ENCODE measurements at regions not wholly inside any gene's neighbourhood (a gene's known extent, or its start where the extent isn't known, plus 50 kb on each side); places are given as distances from the start of the nearest gene placed in this dataset.

DNA sequence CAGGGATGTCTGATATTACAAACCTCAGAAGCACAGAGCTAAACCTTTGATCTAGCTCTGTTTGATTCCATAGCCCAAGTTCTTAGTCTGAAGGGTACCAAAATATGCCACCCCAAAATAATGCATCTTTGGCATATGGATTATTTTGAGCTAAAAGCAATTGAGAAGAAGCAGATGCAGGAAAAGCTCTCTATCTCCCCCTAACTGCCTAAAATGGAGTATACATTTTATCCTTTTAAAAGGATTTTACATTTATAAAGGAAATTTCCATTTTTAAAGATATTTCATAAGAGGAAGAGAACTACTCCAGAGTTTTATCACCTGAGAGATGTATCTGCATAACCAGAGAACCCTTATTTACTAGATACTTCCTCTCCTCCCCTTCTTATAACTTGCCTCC lies 158.7 kb downstream of the ZNF674 start:
- no peak overlapping the region for H3K4me3 Mint-ChIP-seq

DNA sequence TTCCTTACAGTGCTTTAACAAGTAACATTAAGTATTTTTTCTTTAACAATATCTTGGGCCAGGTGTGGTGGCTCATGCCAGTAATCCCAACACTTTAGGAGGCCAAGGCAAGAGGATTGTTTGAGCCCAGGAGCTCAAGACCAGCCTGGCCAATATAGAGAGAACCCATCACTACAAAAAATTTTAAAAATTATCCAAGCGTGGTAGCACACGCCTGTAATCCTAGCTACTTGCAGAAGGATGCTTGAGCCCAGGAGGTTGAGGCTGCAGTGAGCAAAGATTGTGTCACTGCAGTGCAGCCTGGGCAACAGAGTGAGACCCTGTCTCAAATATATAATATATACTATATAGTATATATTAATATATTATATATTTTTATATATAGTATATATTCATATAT lies 162.2 kb downstream of the ZNF674 start:
- H3K36me3 Mint-ChIP-seq (ENCODE audit: low read depth): no peaks in the 10 kb centered on the region
- no peak for DNase-seq
- ChIA-PET POLR2A (no interaction called here), CTCF (no interaction called here)
- H3K9me3 Mint-ChIP-seq: no peaks in the 10 kb centered on the region
- H3K4me1 Mint-ChIP-seq: no peaks in the 10 kb centered on the region
- no peak overlapping the region for H3K27ac Mint-ChIP-seq
- no peak overlapping the region for H3K4me3 Mint-ChIP-seq
- peaks cover 4% of the 10 kb centered on the region for H3K27me3 Mint-ChIP-seq

More for the DNA sequence above, 158.7 kb downstream of the ZNF674 start:
- Mint-ChIP-seq H3K27me3 (no peaks in the 10 kb centered on the region), H3K9me3 (peaks cover 10% of the 10 kb centered on the region), H3K27ac (no peak overlapping the region), H3K36me3 (ENCODE audit: low read depth) (no peaks in the 10 kb centered on the region), H3K4me1 (no peaks in the 10 kb centered on the region)
- CTCF ChIA-PET: interaction anchor here (0.5 to 1.0 kb wide), 2 partner anchors 9 to 1131 kb away, joined by 4 read pairs; no protein-coding TSS in a partner anchor
- DNase-seq: no peak
- POLR2A ChIA-PET: no interaction called here

DNA sequence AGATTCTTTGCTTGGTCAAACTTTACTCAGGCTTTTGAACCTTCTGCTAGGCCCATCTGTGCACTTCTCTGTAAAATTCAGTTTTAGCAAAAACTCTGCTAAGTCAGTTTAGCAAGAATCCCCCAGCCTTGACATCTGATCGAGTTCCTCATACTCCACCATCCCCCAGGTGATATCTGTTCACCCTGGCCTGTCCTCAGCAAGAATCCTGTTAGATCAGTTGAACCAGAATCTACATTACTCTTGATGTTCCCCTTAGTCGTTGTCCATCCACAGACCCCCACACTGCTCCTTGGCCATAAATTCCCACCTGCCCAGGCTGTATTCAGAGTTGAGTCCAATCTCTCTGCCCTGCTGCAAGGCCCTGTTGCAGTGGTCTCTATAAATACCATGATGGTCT lies 162.6 kb downstream of the ZNF674 start:
- Mint-ChIP-seq H3K9me3 (no peaks in the 10 kb centered on the region), H3K36me3 (ENCODE audit: low read depth) (no peaks in the 10 kb centered on the region), H3K27me3 (peaks cover 4% of the 10 kb centered on the region), H3K27ac (no peak overlapping the region), H3K4me3 (no peak overlapping the region), H3K4me1 (no peaks in the 10 kb centered on the region)
- no peak for DNase-seq
- ChIA-PET CTCF (no interaction called here), POLR2A (no interaction called here)

DNA sequence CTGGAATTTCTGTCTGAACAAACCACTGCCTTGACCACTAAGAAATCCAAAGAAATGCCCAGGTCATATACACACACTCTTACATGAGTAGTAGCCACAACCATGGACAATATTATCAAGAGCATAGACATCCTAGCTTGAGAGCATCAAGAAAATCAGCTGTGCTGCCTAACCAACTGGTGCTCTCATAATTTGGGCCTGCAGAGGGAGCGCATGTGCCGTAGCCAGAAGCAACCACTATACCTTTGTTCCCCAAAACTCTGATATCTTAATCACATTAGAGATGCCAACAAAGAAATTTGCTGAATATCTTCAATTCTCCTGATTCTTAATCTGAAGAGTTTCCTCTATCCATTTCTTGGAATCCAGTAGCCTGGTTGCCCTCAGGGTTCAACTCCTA lies 163.6 kb downstream of the ZNF674 start:
- peaks cover 4% of the 10 kb centered on the region for H3K27me3 Mint-ChIP-seq
- H3K27ac Mint-ChIP-seq: no peak overlapping the region
- H3K4me3 Mint-ChIP-seq: no peak overlapping the region
- ChIA-PET CTCF (no interaction called here), POLR2A (no interaction called here)
- no peaks in the 10 kb centered on the region for H3K36me3 Mint-ChIP-seq (ENCODE audit: low read depth)
- H3K9me3 Mint-ChIP-seq: no peaks in the 10 kb centered on the region
- H3K4me1 Mint-ChIP-seq: no peaks in the 10 kb centered on the region
- peak; percentile 37 for DNase-seq

DNA sequence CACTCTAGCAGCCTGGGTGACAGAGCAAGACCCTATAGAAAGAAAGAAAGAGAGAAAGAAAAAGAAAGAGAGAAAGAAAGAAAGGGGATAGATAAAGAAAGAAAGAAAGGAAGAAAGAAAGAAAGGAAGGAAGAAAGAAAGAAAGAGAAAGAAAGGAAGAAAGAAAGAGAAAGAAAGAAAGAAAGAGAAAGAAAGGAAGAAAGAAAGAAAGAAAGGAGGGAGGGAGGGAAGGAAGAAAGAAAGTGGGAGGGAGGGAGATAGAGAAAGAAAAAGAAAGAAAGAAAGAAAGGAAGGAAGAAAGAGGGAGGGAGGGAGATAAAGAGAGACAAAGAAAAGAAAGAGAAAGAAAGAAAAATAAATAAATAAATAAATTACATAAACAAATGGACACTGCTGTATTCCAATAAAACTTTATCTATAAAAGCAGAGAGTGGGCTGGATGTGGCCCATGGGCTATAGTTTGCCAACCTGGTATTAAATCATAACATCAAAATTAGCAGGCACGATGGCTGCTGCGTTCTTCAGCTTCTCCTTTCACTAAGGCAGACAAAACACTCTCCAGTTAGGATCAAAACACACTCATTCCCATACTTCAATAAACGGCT lies 165.0 kb downstream of the ZNF674 start:
- Mint-ChIP-seq H3K4me1 (no peaks in the 10 kb centered on the region), H3K27ac (no peak overlapping the region), H3K27me3 (peaks cover 4% of the 10 kb centered on the region), H3K4me3 (no peak overlapping the region), H3K36me3 (ENCODE audit: low read depth) (no peaks in the 10 kb centered on the region), H3K9me3 (no peaks in the 10 kb centered on the region)
- ChIA-PET CTCF (no interaction called here), POLR2A (no interaction called here)
- DNase-seq: no peak

DNA sequence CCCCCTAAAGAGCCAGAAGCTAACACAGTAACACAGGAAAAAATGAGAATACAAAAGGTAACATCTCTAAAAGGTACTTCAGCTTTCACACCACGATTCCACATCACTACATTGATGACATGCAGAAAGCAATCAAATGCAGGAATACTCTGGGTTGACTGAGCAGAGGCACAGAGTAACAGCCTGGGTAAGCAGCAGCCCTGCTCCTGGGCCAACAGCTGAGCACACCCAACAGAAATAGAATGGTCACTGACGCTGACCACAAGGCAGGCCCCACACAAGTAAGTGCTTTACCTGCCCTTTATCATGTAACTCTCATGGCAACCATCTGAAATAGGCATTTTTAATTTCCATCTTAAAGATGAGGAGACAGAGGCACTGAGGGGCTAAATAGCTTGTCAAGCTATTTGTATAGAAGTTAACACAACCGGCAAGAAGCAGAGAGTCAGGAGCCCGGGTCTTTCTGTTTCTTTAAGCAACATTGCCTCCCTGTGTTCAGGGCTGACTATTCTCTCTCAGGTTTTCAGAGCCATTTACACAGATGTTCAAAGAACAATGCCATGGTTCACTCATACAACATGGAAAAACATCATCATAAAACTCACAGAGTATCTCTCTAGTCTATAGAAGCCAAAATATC lies 168.9 kb downstream of the ZNF674 start:
- DNase-seq: peak; percentile 19
- POLR2A ChIA-PET: interaction anchor here (0.6 to 0.8 kb wide), 2 partner anchors 197 to 618 kb away, joined by 3 read pairs; no protein-coding TSS in a partner anchor
- H3K4me1 Mint-ChIP-seq: no peaks in the 10 kb centered on the region
- H3K4me3 Mint-ChIP-seq: no peak overlapping the region
- CTCF ChIA-PET: interaction anchor here (0.6 to 1.5 kb wide), 2 partner anchors 561 to 1054 kb away, joined by 3 to 4 read pairs; no protein-coding TSS in a partner anchor
- H3K36me3 Mint-ChIP-seq (ENCODE audit: low read depth): no peaks in the 10 kb centered on the region
- H3K27me3 Mint-ChIP-seq: peaks cover 4% of the 10 kb centered on the region
- H3K9me3 Mint-ChIP-seq: no peaks in the 10 kb centered on the region
- no peak overlapping the region for H3K27ac Mint-ChIP-seq

DNA sequence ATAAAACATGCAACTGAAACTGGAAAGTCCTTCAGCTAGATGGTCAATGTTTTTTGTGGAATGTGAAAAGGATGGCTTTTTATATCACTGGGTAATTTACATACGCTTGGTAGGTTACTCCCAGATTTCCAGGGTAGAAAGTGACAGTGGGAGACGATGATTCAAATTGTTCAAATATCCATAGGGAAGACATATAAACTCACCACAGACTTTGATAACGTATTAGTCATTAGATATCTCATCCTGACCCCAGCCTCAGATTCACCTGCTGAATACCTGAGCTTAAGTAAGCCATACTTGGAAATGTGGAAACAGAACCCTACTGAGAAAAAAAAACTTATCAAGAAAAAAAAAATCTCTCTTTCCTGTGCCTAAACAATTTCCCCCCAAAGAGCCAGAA lies 169.4 kb downstream of the ZNF674 start:
- DNase-seq: no peak
- Mint-ChIP-seq H3K27me3 (peaks cover 2% of the 10 kb centered on the region), H3K4me1 (no peaks in the 10 kb centered on the region), H3K9me3 (no peaks in the 10 kb centered on the region), H3K36me3 (ENCODE audit: low read depth) (no peaks in the 10 kb centered on the region), H3K27ac (no peak overlapping the region), H3K4me3 (no peak overlapping the region)
- ChIA-PET CTCF (interaction anchor here (0.6 to 1.5 kb wide), 3 partner anchors 13 to 1053 kb away, joined by 3 to 4 read pairs (median 3); no protein-coding TSS in a partner anchor), POLR2A (interaction anchor here (0.6 kb wide), 1 partner anchor 196 kb away, joined by 3 read pairs; no protein-coding TSS in a partner anchor)

DNA sequence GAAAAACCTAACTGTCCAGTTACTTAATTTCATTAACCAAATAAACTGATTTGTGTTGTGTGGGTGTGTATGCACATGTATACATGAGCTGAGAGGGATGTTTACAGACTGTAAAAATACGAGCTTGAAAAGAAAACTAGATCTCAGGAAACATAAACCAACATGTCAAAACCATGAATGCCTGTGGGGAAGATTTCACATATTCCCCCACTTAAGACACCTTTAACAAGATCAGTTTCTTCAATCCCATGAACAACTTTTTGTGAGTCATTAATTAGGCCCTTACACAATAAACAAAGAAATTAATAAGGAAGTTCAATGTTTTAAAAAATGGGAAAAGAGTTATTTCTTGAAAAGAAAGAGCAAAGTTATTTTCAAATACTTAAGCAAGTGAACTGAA lies 170.8 kb downstream of the ZNF674 start:
- H3K36me3 Mint-ChIP-seq (ENCODE audit: low read depth): no peaks in the 10 kb centered on the region
- H3K9me3 Mint-ChIP-seq: no peaks in the 10 kb centered on the region
- H3K27me3 Mint-ChIP-seq: peaks cover 2% of the 10 kb centered on the region
- DNase-seq: no peak
- no peak overlapping the region for H3K27ac Mint-ChIP-seq
- POLR2A ChIA-PET: no interaction called here
- H3K4me3 Mint-ChIP-seq: no peak overlapping the region
- no peaks in the 10 kb centered on the region for H3K4me1 Mint-ChIP-seq
- CTCF ChIA-PET: no interaction called here

DNA sequence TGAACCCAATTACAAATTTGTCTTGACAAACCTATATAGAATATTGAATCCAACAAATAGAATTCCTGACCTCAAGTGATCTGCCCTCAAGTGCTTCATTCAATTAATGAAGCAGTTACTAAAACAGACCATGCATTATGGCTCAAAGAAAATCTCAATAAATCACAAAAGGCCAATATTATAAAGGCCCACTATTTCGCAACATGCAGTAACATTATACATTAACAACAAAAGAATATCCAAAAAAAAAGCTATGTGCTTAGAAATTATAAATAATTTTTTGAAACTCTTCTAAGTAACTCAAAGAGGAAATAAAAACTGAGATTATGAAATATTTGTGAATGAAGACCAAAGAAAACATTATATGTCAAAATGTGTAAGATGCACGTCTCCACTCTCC lies 177.7 kb downstream of the ZNF674 start:
- POLR2A ChIA-PET: no interaction called here
- CTCF ChIA-PET: no interaction called here
- no peaks in the 10 kb centered on the region for H3K36me3 Mint-ChIP-seq (ENCODE audit: low read depth)

DNA sequence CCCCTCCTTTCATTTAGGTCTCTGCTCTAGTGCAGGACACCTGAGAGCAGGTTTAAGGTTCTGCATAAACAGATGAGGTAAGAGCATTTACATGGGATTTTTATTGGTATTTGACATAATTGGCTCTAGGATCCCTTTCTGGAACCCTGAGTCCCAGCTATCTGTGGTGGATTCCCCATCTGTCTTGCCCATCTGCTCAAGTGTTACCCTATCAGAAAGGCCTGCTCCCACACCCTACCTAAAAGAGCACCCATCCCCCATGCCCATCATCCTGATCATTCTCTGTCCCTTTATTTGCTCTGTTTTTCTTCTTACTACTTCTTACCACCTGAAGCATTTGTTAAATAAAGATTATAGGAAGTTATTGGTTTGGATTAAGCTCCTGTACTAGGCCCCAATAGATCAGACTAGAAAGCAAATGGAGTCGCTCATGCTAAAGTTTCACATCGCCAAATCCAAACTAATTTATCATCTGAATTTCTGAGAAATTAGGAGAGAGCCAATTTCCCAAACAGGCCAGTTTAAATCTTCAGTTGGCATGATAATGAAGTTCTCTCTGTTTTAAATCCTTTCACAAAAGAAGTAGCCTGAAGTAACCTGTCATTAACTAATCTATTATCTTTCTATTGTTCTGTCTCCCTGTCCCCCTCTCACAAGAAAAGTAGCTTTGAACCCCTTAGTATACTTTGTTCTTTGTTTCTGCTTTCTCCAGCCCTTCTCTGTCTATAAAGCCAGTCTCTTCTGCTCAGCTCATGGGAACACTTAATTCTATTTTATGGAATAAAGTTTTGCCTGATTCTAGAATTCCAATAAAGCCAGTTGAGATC lies 178.6 kb downstream of the ZNF674 start:
- Mint-ChIP-seq H3K27me3 (no peaks in the 10 kb centered on the region), H3K9me3 (no peaks in the 10 kb centered on the region), H3K27ac (no peak overlapping the region), H3K4me3 (no peak overlapping the region), H3K4me1 (no peaks in the 10 kb centered on the region), H3K36me3 (ENCODE audit: low read depth) (no peaks in the 10 kb centered on the region)
- DNase-seq: no peak
- CTCF ChIA-PET: no interaction called here
- POLR2A ChIA-PET: no interaction called here

More for the DNA sequence above, 177.7 kb downstream of the ZNF674 start:
- H3K4me3 Mint-ChIP-seq: no peak overlapping the region
- no peak overlapping the region for H3K27ac Mint-ChIP-seq
- no peak for DNase-seq
- no peaks in the 10 kb centered on the region for H3K4me1 Mint-ChIP-seq
- H3K9me3 Mint-ChIP-seq: no peaks in the 10 kb centered on the region
- no peaks in the 10 kb centered on the region for H3K27me3 Mint-ChIP-seq

DNA sequence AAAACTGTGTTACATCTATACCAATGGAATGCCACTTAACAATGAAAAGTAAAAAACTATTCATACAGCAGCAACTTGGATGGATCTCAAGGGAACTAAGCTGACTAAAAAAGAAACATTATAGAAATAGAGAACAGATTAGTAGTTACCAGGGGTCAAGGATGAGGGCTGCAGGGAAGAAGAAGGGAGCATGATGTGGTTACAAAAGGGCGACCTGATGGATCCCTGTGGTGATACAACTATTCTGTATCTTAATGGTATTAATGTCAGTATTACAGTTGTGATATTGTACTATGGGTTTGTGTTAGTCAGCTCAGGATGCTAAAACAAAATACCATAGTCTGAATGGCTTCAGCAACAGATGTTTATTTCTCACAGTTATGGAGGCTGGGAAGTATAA lies 190.7 kb downstream of the ZNF674 start:
- ChIA-PET POLR2A (no interaction called here), CTCF (no interaction called here)
- Mint-ChIP-seq H3K4me3 (no peak overlapping the region), H3K9me3 (peaks cover 8% of the 10 kb centered on the region), H3K4me1 (no peaks in the 10 kb centered on the region), H3K27ac (no peak overlapping the region), H3K36me3 (ENCODE audit: low read depth) (no peaks in the 10 kb centered on the region), H3K27me3 (no peaks in the 10 kb centered on the region)
- DNase-seq: no peak

DNA sequence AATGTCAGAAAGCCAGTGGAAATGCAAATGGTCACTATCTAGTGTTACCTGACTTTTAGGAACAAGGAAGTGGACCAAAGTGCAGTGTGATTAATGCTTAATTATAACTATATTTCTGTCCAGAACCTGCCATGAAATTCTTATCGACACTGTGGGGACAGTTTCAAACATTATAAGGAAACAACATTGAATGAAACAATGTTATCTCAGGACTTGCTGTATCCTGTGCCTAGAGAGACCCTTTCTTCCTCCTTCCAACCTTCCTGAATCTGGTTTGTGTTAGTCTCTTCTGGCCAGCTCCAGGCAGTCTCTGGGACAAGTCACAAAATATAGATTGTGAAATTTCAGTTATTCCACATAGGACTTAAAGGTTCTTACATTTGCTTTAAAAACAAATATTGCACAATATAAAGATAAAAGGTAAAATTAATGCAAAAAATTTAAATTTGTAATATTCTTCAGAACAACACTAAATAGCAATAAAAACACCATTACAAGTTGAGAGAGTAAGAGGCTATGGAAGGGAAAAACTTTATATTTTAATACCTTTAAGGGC lies 203.4 kb downstream of the ZNF674 start:
- CTCF ChIA-PET: no interaction called here
- Mint-ChIP-seq H3K4me3 (no peak overlapping the region), H3K9me3 (no peaks in the 10 kb centered on the region), H3K27ac (no peak overlapping the region), H3K36me3 (ENCODE audit: low read depth) (no peaks in the 10 kb centered on the region), H3K4me1 (no peaks in the 10 kb centered on the region), H3K27me3 (no peaks in the 10 kb centered on the region)
- no peak for DNase-seq
- POLR2A ChIA-PET: no interaction called here

DNA sequence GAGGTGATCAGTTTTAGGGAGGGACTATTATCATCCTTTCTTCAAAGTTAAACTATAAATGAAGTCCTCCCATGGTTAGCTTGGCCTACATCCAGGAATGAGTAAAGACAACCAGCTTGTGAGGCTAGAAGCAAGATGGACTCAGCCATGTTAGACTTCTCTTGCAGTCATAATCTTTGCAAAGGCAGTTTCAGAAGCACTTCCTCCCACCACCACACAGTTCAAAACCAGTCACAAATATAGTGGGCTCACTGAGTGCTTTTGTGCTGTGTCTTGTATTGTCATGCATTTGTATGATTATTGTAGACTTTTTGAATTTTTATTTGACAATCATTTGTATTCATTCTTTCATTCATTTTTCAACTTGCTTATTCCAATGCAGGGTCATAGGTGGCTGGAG lies 204.5 kb downstream of the ZNF674 start:
- H3K27me3 Mint-ChIP-seq: no peaks in the 10 kb centered on the region
- DNase-seq: no peak
- POLR2A ChIA-PET: no interaction called here
- H3K4me1 Mint-ChIP-seq: peaks cover 1% of the 10 kb centered on the region
- CTCF ChIA-PET: interaction anchor here (0.6 kb wide), 1 partner anchor 456 kb away, joined by 4 read pairs; no protein-coding TSS in a partner anchor
- no peak overlapping the region for H3K4me3 Mint-ChIP-seq
- H3K36me3 Mint-ChIP-seq (ENCODE audit: low read depth): no peaks in the 10 kb centered on the region
- H3K27ac Mint-ChIP-seq: no peak overlapping the region
- no peaks in the 10 kb centered on the region for H3K9me3 Mint-ChIP-seq
